Liver (tissue), 8 donors: ENCODE measurements at regions not wholly inside any gene's neighbourhood (a gene's known extent, or its start where the extent isn't known, plus 50 kb on each side); places are given as distances from the start of the nearest gene placed in this dataset.

Source experiments
- DNase-seq: peaks from one replicate; pipeline ENCODE4 v3.0.0-alpha.2; 2017; ENCODE audit warnings: low spot score
- H3K27ac ChIP-seq, 2 donors: one replicate each; pipeline ENCODE4 v1.7.0; 2013; ENCODE audit warnings: inconsistent platforms in 2 of 2, low read length in 2 of 2, control low read depth in 1 of 2, low read depth in 1 of 2, mild to moderate bottlenecking in 1 of 2
- H3K27me3 ChIP-seq, 4 donors: one replicate each; pipeline versions ENCODE4 v1.6.1 to v1.7.0; 2013; ENCODE audit warnings: low read length in 3 of 4, inconsistent platforms in 1 of 4, mild to moderate bottlenecking in 1 of 4, moderate library complexity in 1 of 4; ENCODE audit not compliant: control insufficient read depth in 4 of 4, insufficient read depth in 4 of 4
- H3K36me3 ChIP-seq, 4 donors: one replicate each; pipeline versions ENCODE4 v1.6.1 to v1.7.0; 2013; ENCODE audit warnings: low read length in 3 of 4, mild to moderate bottlenecking in 3 of 4, low read depth in 1 of 4, moderate library complexity in 1 of 4; ENCODE audit not compliant: control insufficient read depth in 4 of 4, insufficient read depth in 3 of 4
- H3K4me1 ChIP-seq, 4 donors: one replicate each; pipeline versions ENCODE4 v1.6.1 to v1.7.0; 2013; ENCODE audit warnings: low read length in 3 of 4, mild to moderate bottlenecking in 3 of 4, moderate library complexity in 1 of 4; ENCODE audit not compliant: control insufficient read depth in 4 of 4, insufficient read depth in 4 of 4
- H3K4me3 ChIP-seq, 3 donors: one replicate each; pipeline versions ENCODE4 v1.6.1 to v1.7.0; 2013; ENCODE audit warnings: low read length in 3 of 3, control low read depth in 1 of 3, low read depth in 1 of 3, mild to moderate bottlenecking in 1 of 3
- H3K9ac ChIP-seq, 2 donors: one replicate each; pipeline ENCODE4 v1.7.0; 2013; ENCODE audit warnings: low read length in 2 of 2, mild to moderate bottlenecking in 2 of 2, moderate library complexity in 2 of 2, control low read depth in 1 of 2, low read depth in 1 of 2
- H3K9me3 ChIP-seq, 4 donors: one replicate each; pipeline versions ENCODE4 v1.6.1 to v1.7.0; 2013; ENCODE audit warnings: low read length in 3 of 4; ENCODE audit not compliant: control insufficient read depth in 4 of 4
- ATF3 ChIP-seq: IDR thresholded peaks from 2 replicates; pipeline ENCODE4 v1.6.1; 2016; ENCODE audit warnings: antibody characterized with exemption
- CTCF ChIP-seq: fragments of 150-350 bp; IDR thresholded peaks from 2 replicates; pipeline ENCODE4 v1.5.1; 2017; ENCODE audit warnings: improper control_type of control experiment, low read depth, low read length; ENCODE audit not compliant: missing input control
- EGR1 ChIP-seq, 2 donors: IDR thresholded peaks; 2 replicates each; pipeline ENCODE4 v1.6.1; 2016 to 2018; ENCODE audit warnings: antibody characterized with exemption in 2 of 2, low read depth in 2 of 2
- FOXA1 ChIP-seq: IDR thresholded peaks from 2 replicates; pipeline ENCODE4 v1.6.1; 2016; ENCODE audit warnings: antibody characterized with exemption
- FOXA2 ChIP-seq: IDR thresholded peaks from 2 replicates; pipeline ENCODE4 v1.6.1; 2016; ENCODE audit warnings: antibody characterized with exemption
- GABPA ChIP-seq, 2 donors: IDR thresholded peaks in 1 of 2; conservative IDR thresholded peaks in 1 of 2; 2 replicates each; pipeline ENCODE4 v1.6.1; 2016; ENCODE audit warnings: antibody characterized with exemption in 2 of 2, mild to moderate bottlenecking in 1 of 2, moderate library complexity in 1 of 2
- HNF4A ChIP-seq, 2 donors: conservative IDR thresholded peaks; 2 replicates each; pipeline ENCODE4 v1.6.1; 2016; ENCODE audit warnings: antibody characterized with exemption in 2 of 2, mild to moderate bottlenecking in 2 of 2
- RAD21 ChIP-seq, 2 donors: IDR thresholded peaks; 2 replicates each; pipeline ENCODE4 v1.6.1; 2016; ENCODE audit warnings: antibody characterized with exemption in 2 of 2, mild to moderate bottlenecking in 2 of 2
- REST ChIP-seq: IDR thresholded peaks from 2 replicates; pipeline ENCODE4 v1.6.1; 2016; ENCODE audit warnings: antibody characterized with exemption, mild to moderate bottlenecking
- TAF1 ChIP-seq: conservative IDR thresholded peaks from 2 replicates; pipeline ENCODE4 v1.6.1; 2016; ENCODE audit warnings: antibody characterized with exemption, mild to moderate bottlenecking
- YY1 ChIP-seq: IDR thresholded peaks from 2 replicates; pipeline ENCODE4 v1.6.1; 2016; ENCODE audit warnings: antibody characterized with exemption, mild to moderate bottlenecking
- ZBTB33 ChIP-seq: IDR thresholded peaks from 2 replicates; pipeline ENCODE4 v1.6.1; 2016; ENCODE audit warnings: antibody characterized with exemption
- WGBS: extraction: QIAGEN DNeasy Blood & Tissue Kit; methylation state at CpG from one replicate; pipeline ENCODE4 v1.1.7; 2013; 5-methylcytosine and 5-hydroxymethylcytosine counted together
- donor health status: healthy.
- donor health status: healthy.
- donor health status: healthy.
- donor health status: healthy.
- donor health status: healthy.

- Histone ChIP-seq H3K27me3 (no peaks in the 10 kb centered on the region), H3K9ac (no peak overlapping the region), H3K27ac (no peak overlapping the region), H3K4me1 (no peaks in the 10 kb centered on the region), H3K9me3 (peaks cover 0 to 4% (median 0%) of the 10 kb centered on the region in 4 donors), H3K4me3 (no peak overlapping the region), H3K36me3 (no peaks in the 10 kb centered on the region)
- no peak for DNase-seq
- WGBS = 80% methylated on average over 7 of the region's 7 CpGs
- TF ChIP-seq EGR1 (IDR thresholded peaks at IDR 0.05; ENCODE audit: low read depth in 2 of 2) = no peak
- TF ChIP-seq FOXA2 = no peak
- TF ChIP-seq GABPA (IDR thresholded peaks at IDR 0.05 in 1 of 2, conservative IDR thresholded peaks at IDR 0.05 in 1 of 2) = no peak
- no peak for TF ChIP-seq CTCF
- TF ChIP-seq ATF3 = no peak
- no peak for TF ChIP-seq ZBTB33
- no peak for TF ChIP-seq RAD21 (IDR thresholded peaks at IDR 0.05)
- no peak for TF ChIP-seq HNF4A (conservative IDR thresholded peaks at IDR 0.05)
- TF ChIP-seq FOXA1 = no peak
- TF ChIP-seq YY1 = no peak
- TF ChIP-seq TAF1 = no peak
- TF ChIP-seq REST = no peak
Observed at GRCh38 chr4:151862766-151863165, 102.0 kb upstream of the GATB start.

- Histone ChIP-seq H3K27me3 (no peaks in the 10 kb centered on the region), H3K9me3 (no peaks in the 10 kb centered on the region), H3K36me3 (no peaks in the 10 kb centered on the region), H3K4me1 (peaks cover 0 to 8% (median 5%) of the 10 kb centered on the region in 4 donors), H3K27ac (no peak overlapping the region), H3K4me3 (no peak overlapping the region), H3K9ac (no peak overlapping the region)
- 81% methylated on average over 16 of the region's 16 CpGs for WGBS
- TF ChIP-seq EGR1 (IDR thresholded peaks at IDR 0.05; ENCODE audit: low read depth in 2 of 2) = no peak
- TF ChIP-seq FOXA2 = no peak
- no peak for TF ChIP-seq ZBTB33
- no peak for DNase-seq
Observed at GRCh38 chr4:151860561-151861093, 99.8 kb upstream of the GATB start.
